ENCODE measurements at regions not wholly inside any gene's neighbourhood (a gene's known extent, or its start where the extent isn't known, plus 50 kb on each side); places are given as distances from the start of the nearest gene placed in this dataset.
"Not testable (repeated sequence)": the region's sequence is repeated elsewhere in the genome, so short reads cannot be mapped to it uniquely, and the experiment has no call there.

- no peak for DNase-seq
Observed at GRCh38 chr18:8501044-8501443, 108.2 kb upstream of the RAB12 start.

GRCh38 chr18:8503248-8503647 is 106.0 kb upstream of the RAB12 start:
- no peak for DNase-seq

GRCh38 chr18:8504424-8504823 is 104.8 kb upstream of the RAB12 start:
- no peak for DNase-seq

- DNase-seq, result no peak
Observed at GRCh38 chr18:8504880-8505435, 104.3 kb upstream of the RAB12 start.

GRCh38 chr18:8506251-8507049 is 102.8 kb upstream of the RAB12 start:
- no peak for DNase-seq

GRCh38 chr18:8507361-8507760 is 101.9 kb upstream of the RAB12 start:
- DNase-seq, result peak; percentile 17

- no peak for DNase-seq
Observed at GRCh38 chr18:8507915-8508705, 101.1 kb upstream of the RAB12 start.

GRCh38 chr18:8513249-8513648 is 96.0 kb upstream of the RAB12 start:
- DNase-seq, result no peak

GRCh38 chr18:8514409-8514808 is 94.8 kb upstream of the RAB12 start:
- no peak for DNase-seq

- DNase-seq, result no peak
Observed at GRCh38 chr18:8515142-8515865, 93.9 kb upstream of the RAB12 start.

GRCh38 chr18:8516371-8517250 is 92.6 kb upstream of the RAB12 start:
- DNase-seq, result no peak

- DNase-seq, result no peak
Observed at GRCh38 chr18:8517276-8517675, 92.0 kb upstream of the RAB12 start.

GRCh38 chr18:8519102-8519501 is 90.1 kb upstream of the RAB12 start:
- DNase-seq, result no peak

- DNase-seq, result no peak
Observed at GRCh38 chr18:8520266-8520665, 89.0 kb upstream of the RAB12 start.

GRCh38 chr18:8522756-8523155 is 86.5 kb upstream of the RAB12 start:
- no peak for DNase-seq

- DNase-seq, result no peak
Observed at GRCh38 chr18:8525692-8526091, 83.5 kb upstream of the RAB12 start.

GRCh38 chr18:8526332-8526731 is 82.9 kb upstream of the RAB12 start:
- DNase-seq, result no peak

GRCh38 chr18:8529609-8530008 is 79.6 kb upstream of the RAB12 start:
- DNase-seq, result no peak

- not testable (repeated sequence) for DNase-seq
Observed at GRCh38 chr18:8531084-8531483, 78.2 kb upstream of the RAB12 start.

- DNase-seq, result peak; percentile 16
Observed at GRCh38 chr18:8536231-8536630, 73.0 kb upstream of the RAB12 start.

- DNase-seq, result no peak
Observed at GRCh38 chr18:8536922-8537321, 72.3 kb upstream of the RAB12 start.

GRCh38 chr18:8537400-8537799 is 71.8 kb upstream of the RAB12 start:
- no peak for DNase-seq
